ENCODE measurements at regions not wholly inside any gene's neighbourhood (a gene's known extent, or its start where the extent isn't known, plus 50 kb on each side); places are given as distances from the start of the nearest gene placed in this dataset.

- Histone ChIP-seq H3K27me3 (ENCODE audit: insufficient read depth, poor library complexity, severe bottlenecking) (no peaks in the 10 kb centered on the region), H3K27ac (ENCODE audit: poor library complexity, severe bottlenecking) (no peak overlapping the region), H3K4me1 (ENCODE audit: insufficient read depth, poor library complexity, severe bottlenecking) (no peaks in the 10 kb centered on the region), H3K9me3 (ENCODE audit: severe bottlenecking) (no peaks in the 10 kb centered on the region), H3K36me3 (ENCODE audit: low read depth) (no peaks in the 10 kb centered on the region), H3K4me3 (ENCODE audit: severe bottlenecking) (no peak overlapping the region)
- no peak for TF ChIP-seq CTCF (IDR thresholded peaks at IDR 0.05; ENCODE audit: poor library complexity, severe bottlenecking)
- DNase-seq (ENCODE audit: low spot score) (no peak), ATAC-seq (ENCODE audit: low read depth) (no peak)
These were observed 713.0 kb upstream of the LRRC4C start for GRCh38 chr11:42172441-42172840.

- H3K4me1 ChIP-seq (ENCODE audit: insufficient read depth, poor library complexity, severe bottlenecking), result no peaks in the 10 kb centered on the region
- ATAC-seq (ENCODE audit: low read depth) (no peak), DNase-seq (ENCODE audit: low spot score) (no peak)
- H3K36me3 ChIP-seq (ENCODE audit: low read depth), result no peaks in the 10 kb centered on the region
- no peak overlapping the region for H3K27ac ChIP-seq (ENCODE audit: poor library complexity, severe bottlenecking)
- H3K9me3 ChIP-seq (ENCODE audit: severe bottlenecking), result no peaks in the 10 kb centered on the region
- H3K4me3 ChIP-seq (ENCODE audit: severe bottlenecking), result no peak overlapping the region
- TF ChIP-seq CTCF (IDR thresholded peaks at IDR 0.05; ENCODE audit: poor library complexity, severe bottlenecking), result no peak
- no peaks in the 10 kb centered on the region for H3K27me3 ChIP-seq (ENCODE audit: insufficient read depth, poor library complexity, severe bottlenecking)
These were observed 715.8 kb upstream of the LRRC4C start for GRCh38 chr11:42175203-42175602.

- no peak overlapping the region for H3K27ac ChIP-seq (ENCODE audit: poor library complexity, severe bottlenecking)
- DNase-seq (ENCODE audit: low spot score) (no peak), ATAC-seq (ENCODE audit: low read depth) (no peak)
- TF ChIP-seq CTCF (IDR thresholded peaks at IDR 0.05; ENCODE audit: poor library complexity, severe bottlenecking), result no peak
- no peaks in the 10 kb centered on the region for H3K27me3 ChIP-seq (ENCODE audit: insufficient read depth, poor library complexity, severe bottlenecking)
- H3K4me3 ChIP-seq (ENCODE audit: severe bottlenecking), result no peak overlapping the region
- no peaks in the 10 kb centered on the region for H3K4me1 ChIP-seq (ENCODE audit: insufficient read depth, poor library complexity, severe bottlenecking)
- H3K9me3 ChIP-seq (ENCODE audit: severe bottlenecking), result no peaks in the 10 kb centered on the region
- no peaks in the 10 kb centered on the region for H3K36me3 ChIP-seq (ENCODE audit: low read depth)
These were observed 719.8 kb upstream of the LRRC4C start for GRCh38 chr11:42179216-42179615.

GRCh38 chr11:42195289-42196013 is 736.0 kb upstream of the LRRC4C start:
- H3K9me3 ChIP-seq (ENCODE audit: severe bottlenecking), result no peaks in the 10 kb centered on the region
- no peak for TF ChIP-seq CTCF (IDR thresholded peaks at IDR 0.05; ENCODE audit: poor library complexity, severe bottlenecking)
- no peak overlapping the region for H3K4me3 ChIP-seq (ENCODE audit: severe bottlenecking)
- no peaks in the 10 kb centered on the region for H3K4me1 ChIP-seq (ENCODE audit: insufficient read depth, poor library complexity, severe bottlenecking)
- no peak for ATAC-seq (ENCODE audit: low read depth)
- H3K36me3 ChIP-seq (ENCODE audit: low read depth), result no peaks in the 10 kb centered on the region
- H3K27ac ChIP-seq (ENCODE audit: poor library complexity, severe bottlenecking), result no peak overlapping the region
- DNase-seq (ENCODE audit: low spot score), result no peak
- no peaks in the 10 kb centered on the region for H3K27me3 ChIP-seq (ENCODE audit: insufficient read depth, poor library complexity, severe bottlenecking)

GRCh38 chr11:42200311-42200710 is 740.9 kb upstream of the LRRC4C start:
- Histone ChIP-seq H3K27ac (ENCODE audit: poor library complexity, severe bottlenecking) (no peak overlapping the region), H3K9me3 (ENCODE audit: severe bottlenecking) (no peaks in the 10 kb centered on the region), H3K4me3 (ENCODE audit: severe bottlenecking) (no peak overlapping the region), H3K36me3 (ENCODE audit: low read depth) (no peaks in the 10 kb centered on the region), H3K27me3 (ENCODE audit: insufficient read depth, poor library complexity, severe bottlenecking) (no peaks in the 10 kb centered on the region), H3K4me1 (ENCODE audit: insufficient read depth, poor library complexity, severe bottlenecking) (no peaks in the 10 kb centered on the region)
- DNase-seq (ENCODE audit: low spot score), result no peak
- ATAC-seq (ENCODE audit: low read depth), result no peak
- TF ChIP-seq CTCF (IDR thresholded peaks at IDR 0.05; ENCODE audit: poor library complexity, severe bottlenecking), result no peak
